ENCODE measurements at regions not wholly inside any gene's neighbourhood (a gene's known extent, or its start where the extent isn't known, plus 50 kb on each side); places are given as distances from the start of the nearest gene placed in this dataset.

GRCh38 chr16:16879567-16880251 lies 500.8 kb downstream of the NPIPA7 start:
- no peak overlapping the region for H2BK20ac ChIP-seq (ENCODE audit: low read depth, low read length)
- no peaks in the 10 kb centered on the region for H4K20me1 ChIP-seq (ENCODE audit: insufficient read depth, low read length)
- no peak overlapping the region for H4K91ac ChIP-seq (ENCODE audit: insufficient read depth, low read depth, low read length)
- DNase-seq (no peak), ATAC-seq (ENCODE audit: low read depth) (no peak)
- no peak for TF ChIP-seq MXI1 (IDR thresholded peaks at IDR 0.05; ENCODE audit: borderline replicate concordance, low read depth, low read length)
- TF ChIP-seq CHD1 (IDR thresholded peaks at IDR 0.05; ENCODE audit: low read depth, low read length) = no peak
- TF ChIP-seq NFE2L2 (IDR thresholded peaks at IDR 0.05; ENCODE audit: low read depth, low read length) = no peak
- TF ChIP-seq RAD21 (IDR thresholded peaks at IDR 0.05; ENCODE audit: low read length) = no peak
- no peak for TF ChIP-seq MAFK (IDR thresholded peaks at IDR 0.05; ENCODE audit: low read depth, low read length)
- TF ChIP-seq FOS (IDR thresholded peaks at IDR 0.05; ENCODE audit: low read depth, low read length) = no peak
- TF ChIP-seq RFX5 (IDR thresholded peaks at IDR 0.05; ENCODE audit: low read depth, low read length) = no peak
- no peak for TF ChIP-seq POLR2A (IDR thresholded peaks at IDR 0.05; ENCODE audit: low read depth, low read length)
- TF ChIP-seq RCOR1 (IDR thresholded peaks at IDR 0.05; ENCODE audit: insufficient replicate concordance, low read length) = no peak
- TF ChIP-seq USF2 (IDR thresholded peaks at IDR 0.05; ENCODE audit: low read depth, low read length) = no peak
- no TSS peak for BruUV-seq (replicated peaks)
- no peak overlapping the region for H2AK5ac ChIP-seq (ENCODE audit: low read depth, low read length)
- H4K5ac ChIP-seq (ENCODE audit: low read depth, low read length) = no peak overlapping the region
- no peak overlapping the region for H2AFZ ChIP-seq (replicated peaks; ENCODE audit: low read length, poor library complexity)
- dilution Hi-C loops (cut with HindIII; ENCODE audit: low sequenced_read_pairs, unreplicated experiment) = no loop called here
- no peak overlapping the region for H4K8ac ChIP-seq (ENCODE audit: low read depth in 2 of 2, low read length in 2 of 2)
- POLR2A ChIA-PET (ENCODE audit: unreplicated experiment) = no interaction called here
- intact Hi-C loops (cut with micrococcal nuclease) = no loop called here
- no peak overlapping the region for H2BK5ac ChIP-seq (ENCODE audit: low read depth, low read length, poor library complexity, severe bottlenecking)
- H3K79me1 ChIP-seq (ENCODE audit: low read depth in 1 of 2, low read length in 2 of 2) = no peaks in the 10 kb centered on the region
- H3K4me1 ChIP-seq (ENCODE audit: control insufficient read depth, insufficient read depth, low read length) = no peaks in the 10 kb centered on the region
- no peak overlapping the region for H3K56ac ChIP-seq (ENCODE audit: extremely low read depth, insufficient read depth, low read length)
- no peak overlapping the region for H3K4ac ChIP-seq (ENCODE audit: low read depth, low read length)
- no peaks in the 10 kb centered on the region for H3K9me1 ChIP-seq (ENCODE audit: insufficient read depth, low read length)
- in situ Hi-C loops (cut with MboI; ENCODE audit: low sequenced_read_pairs) = no loop called here
- no peak overlapping the region for H3K4me2 ChIP-seq (ENCODE audit: low read depth, low read length)
- H2BK15ac ChIP-seq (ENCODE audit: low read depth, low read length) = no peak overlapping the region
- no peak overlapping the region for H2AK9ac ChIP-seq (replicated peaks; ENCODE audit: low read depth, low read length, poor library complexity)
- H3K18ac ChIP-seq (ENCODE audit: low read depth, low read length) = no peak overlapping the region
- H2BK120ac ChIP-seq (ENCODE audit: low read depth, low read length) = no peak overlapping the region
- H3K9ac ChIP-seq (ENCODE audit: low read depth, low read length) = no peak overlapping the region
- no peak overlapping the region for H3K27ac ChIP-seq (ENCODE audit: insufficient read depth, low read length)
- H3K9me3 ChIP-seq (ENCODE audit: control insufficient read depth, insufficient read depth, low read length) = 0 out of 2 replicates have a peak, but pooled peaks cover 2% of the 10 kb centered on the region
- 43% methylated on average over 3 of the region's 8 CpGs; no CpG with 5 or more reads in 1 of the 2 experiments for WGBS, 2 experiments (ENCODE audit: extremely low coverage in 2 of 2, insufficient read length in 1 of 2)
- no peak overlapping the region for H3K23ac ChIP-seq (ENCODE audit: low read depth, low read length)
- CTCF ChIA-PET = no interaction called here
- H3K36me3 ChIP-seq (ENCODE audit: control insufficient read depth, insufficient read depth, low read length) = no peaks in the 10 kb centered on the region
- H3K4me3 ChIP-seq (ENCODE audit: insufficient read depth, low read depth, low read length) = no peak overlapping the region
- H3K14ac ChIP-seq (replicated peaks; ENCODE audit: low read depth, low read length) = no peak overlapping the region
- no peaks in the 10 kb centered on the region for H3K27me3 ChIP-seq (ENCODE audit: control insufficient read depth, insufficient read depth, low read length)
